ENCODE measurements at regions not wholly inside any gene's neighbourhood (a gene's known extent, or its start where the extent isn't known, plus 50 kb on each side); places are given as distances from the start of the nearest gene placed in this dataset.

GRCh38 chr2:39508198-39508597 is 71.1 kb upstream of the MAP4K3 start:
- TF ChIP-seq GATA2 (IDR thresholded peaks at IDR 0.05; ENCODE audit: low read depth, low read length) (no peak), GATA3 (IDR thresholded peaks at IDR 0.05; ENCODE audit: low read depth, low read length) (no peak)

- no peak for TF ChIP-seq GATA3 (IDR thresholded peaks at IDR 0.05; ENCODE audit: low read depth, low read length)
- no peak for TF ChIP-seq GATA2 (IDR thresholded peaks at IDR 0.05; ENCODE audit: low read depth, low read length)
These were observed 73.1 kb upstream of the MAP4K3 start for GRCh38 chr2:39510140-39510539.

- TF ChIP-seq GATA3 (IDR thresholded peaks at IDR 0.05; ENCODE audit: low read depth, low read length), result no peak
- no peak for TF ChIP-seq GATA2 (IDR thresholded peaks at IDR 0.05; ENCODE audit: low read depth, low read length)
These were observed 74.1 kb upstream of the MAP4K3 start for GRCh38 chr2:39511219-39511604.

GRCh38 chr2:39511605-39512433 is 74.7 kb upstream of the MAP4K3 start:
- no peak for TF ChIP-seq GATA3 (IDR thresholded peaks at IDR 0.05; ENCODE audit: low read depth, low read length)

- TF ChIP-seq GATA2 (IDR thresholded peaks at IDR 0.05; ENCODE audit: low read depth, low read length) (no peak), GATA3 (IDR thresholded peaks at IDR 0.05; ENCODE audit: low read depth, low read length) (no peak)
These were observed 75.4 kb upstream of the MAP4K3 start for GRCh38 chr2:39512434-39512935.

- TF ChIP-seq GATA2 (IDR thresholded peaks at IDR 0.05; ENCODE audit: low read depth, low read length), result no peak
- TF ChIP-seq GATA3 (IDR thresholded peaks at IDR 0.05; ENCODE audit: low read depth, low read length), result no peak
These were observed 75.9 kb upstream of the MAP4K3 start for GRCh38 chr2:39512941-39513340.

- TF ChIP-seq GATA3 (IDR thresholded peaks at IDR 0.05; ENCODE audit: low read depth, low read length), result no peak
- TF ChIP-seq GATA2 (IDR thresholded peaks at IDR 0.05; ENCODE audit: low read depth, low read length), result no peak
These were observed 76.6 kb upstream of the MAP4K3 start for GRCh38 chr2:39513641-39514094.

- TF ChIP-seq GATA2 (IDR thresholded peaks at IDR 0.05; ENCODE audit: low read depth, low read length) (no peak), GATA3 (IDR thresholded peaks at IDR 0.05; ENCODE audit: low read depth, low read length) (no peak)
These were observed 77.7 kb upstream of the MAP4K3 start for GRCh38 chr2:39514825-39515224.

- no peak for TF ChIP-seq GATA2 (IDR thresholded peaks at IDR 0.05; ENCODE audit: low read depth, low read length)
- TF ChIP-seq GATA3 (IDR thresholded peaks at IDR 0.05; ENCODE audit: low read depth, low read length), result no peak
These were observed 78.3 kb upstream of the MAP4K3 start for GRCh38 chr2:39515273-39515896.

GRCh38 chr2:39515897-39516346 is 78.8 kb upstream of the MAP4K3 start:
- TF ChIP-seq GATA2 (IDR thresholded peaks at IDR 0.05; ENCODE audit: low read depth, low read length) (no peak), GATA3 (IDR thresholded peaks at IDR 0.05; ENCODE audit: low read depth, low read length) (no peak)

- TF ChIP-seq GATA3 (IDR thresholded peaks at IDR 0.05; ENCODE audit: low read depth, low read length), result no peak
- no peak for TF ChIP-seq GATA2 (IDR thresholded peaks at IDR 0.05; ENCODE audit: low read depth, low read length)
These were observed 79.4 kb upstream of the MAP4K3 start for GRCh38 chr2:39516347-39517101.

GRCh38 chr2:39517102-39517436 is 80.0 kb upstream of the MAP4K3 start:
- TF ChIP-seq GATA2 (IDR thresholded peaks at IDR 0.05; ENCODE audit: low read depth, low read length) (no peak), GATA3 (IDR thresholded peaks at IDR 0.05; ENCODE audit: low read depth, low read length) (no peak)

GRCh38 chr2:39517622-39518021 is 80.5 kb upstream of the MAP4K3 start:
- TF ChIP-seq GATA3 (IDR thresholded peaks at IDR 0.05; ENCODE audit: low read depth, low read length), result no peak
- TF ChIP-seq GATA2 (IDR thresholded peaks at IDR 0.05; ENCODE audit: low read depth, low read length), result no peak

- TF ChIP-seq GATA2 (IDR thresholded peaks at IDR 0.05; ENCODE audit: low read depth, low read length), result no peak
- TF ChIP-seq GATA3 (IDR thresholded peaks at IDR 0.05; ENCODE audit: low read depth, low read length), result no peak
These were observed 82.8 kb upstream of the MAP4K3 start for GRCh38 chr2:39519886-39520285.
